ENCODE measurements at regions not wholly inside any gene's neighbourhood (a gene's known extent, or its start where the extent isn't known, plus 50 kb on each side); places are given as distances from the start of the nearest gene placed in this dataset.

DNA sequence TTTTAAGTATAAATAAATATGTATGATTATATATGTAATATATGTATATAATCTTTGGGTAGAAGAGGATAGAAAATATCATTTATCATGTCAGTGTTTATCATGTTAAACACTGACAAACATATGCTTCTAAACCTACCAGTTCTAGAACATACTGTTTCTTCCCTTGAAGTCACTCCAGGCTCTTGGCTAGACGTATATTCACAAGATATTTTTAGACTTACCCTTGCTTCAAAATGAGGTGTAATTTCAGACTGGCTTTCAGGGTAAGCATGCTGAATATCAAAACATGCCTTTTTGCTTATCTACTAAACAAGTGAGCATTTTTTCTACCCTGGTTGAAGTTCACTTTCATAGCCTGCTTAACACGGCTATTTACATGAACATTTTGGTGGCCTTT is 642.4 kb upstream of the PKDCC start:
- TF ChIP-seq CTCF (IDR thresholded peaks at IDR 0.05; ENCODE audit: insufficient read depth, low read length) (no peak), POLR2AphosphoS5 (IDR thresholded peaks at IDR 0.05; ENCODE audit: low read depth) (no peak), REST (IDR thresholded peaks at IDR 0.05; ENCODE audit: insufficient replicate concordance, low read depth) (no peak), GABPA (IDR thresholded peaks at IDR 0.05; ENCODE audit: low read depth) (no peak)

All from HL-60 (cell line).